Thyroid gland (tissue), 4 donors: ENCODE measurements at regions not wholly inside any gene's neighbourhood (a gene's known extent, or its start where the extent isn't known, plus 50 kb on each side); places are given as distances from the start of the nearest gene placed in this dataset.

ENCODE experiments used
- DNase-seq, 2 donors: peaks; one replicate each; pipeline ENCODE4 v3.0.0-alpha.2; 2019
- H3K27ac ChIP-seq, 3 donors: fragments of 200-600 bp; sonication (generic); 1 replicate in 2 of 3; 2 replicates in 1 of 3; pipeline ENCODE4 v1.5.1; 2016 to 2019; ENCODE audit warnings: mild to moderate bottlenecking in 1 of 3, moderate library complexity in 1 of 3
- H3K27me3 ChIP-seq: fragments of 200-600 bp; sonication (generic); one replicate; pipeline ENCODE4 v1.5.1; 2019
- H3K36me3 ChIP-seq, 2 donors: fragments of 200-600 bp; sonication (generic); one replicate each; pipeline ENCODE4 v1.5.1; 2016 to 2019
- H3K4me1 ChIP-seq, 2 donors: fragments of 200-600 bp; sonication (generic); one replicate each; pipeline ENCODE4 v1.5.1; 2017 to 2019
- H3K4me3 ChIP-seq, 3 donors: fragments of 200-600 bp; sonication (generic); replicated peaks in 1 of 3; 1 replicate in 2 of 3; 2 replicates in 1 of 3; pipeline ENCODE4 v1.5.1; 2016; ENCODE audit warnings: mild to moderate bottlenecking in 1 of 3
- H3K9me3 ChIP-seq: fragments of 200-600 bp; sonication (generic); one replicate; pipeline ENCODE4 v1.5.1; 2017
- POLR2A ChIP-seq, 2 donors: fragments of 450-650 bp; IDR thresholded peaks; one replicate each; pipeline ENCODE4 v1.6.1; 2017; ENCODE audit warnings: antibody characterized with exemption in 2 of 2, mild to moderate bottlenecking in 2 of 2, moderate library complexity in 1 of 2
- WGBS, 2 donors: methylation state at CpG; one replicate each; pipeline ENCODE4 v1.1.5; 2017; 5-methylcytosine and 5-hydroxymethylcytosine counted together
- intact Hi-C: fragments of 100-400 bp; cut with DNase I; formaldehyde crosslinking; loops from one replicate; pipeline ENCODE4 v1.15.1; 2023
- TF ChIP-seq, protein P1 (sequence below), 6 experiments: fragments of 200-600 bp in 3 of 6; fragments of 450-650 bp in 3 of 6; sonication (generic) in 3 of 6; IDR thresholded peaks; one replicate each; pipeline ENCODE4 v1.5.1; 2016 to 2019; ENCODE audit warnings: antibody characterized with exemption in 6 of 6, mild to moderate bottlenecking in 2 of 6, inconsistent platforms in 1 of 6, moderate library complexity in 1 of 6

DNA sequence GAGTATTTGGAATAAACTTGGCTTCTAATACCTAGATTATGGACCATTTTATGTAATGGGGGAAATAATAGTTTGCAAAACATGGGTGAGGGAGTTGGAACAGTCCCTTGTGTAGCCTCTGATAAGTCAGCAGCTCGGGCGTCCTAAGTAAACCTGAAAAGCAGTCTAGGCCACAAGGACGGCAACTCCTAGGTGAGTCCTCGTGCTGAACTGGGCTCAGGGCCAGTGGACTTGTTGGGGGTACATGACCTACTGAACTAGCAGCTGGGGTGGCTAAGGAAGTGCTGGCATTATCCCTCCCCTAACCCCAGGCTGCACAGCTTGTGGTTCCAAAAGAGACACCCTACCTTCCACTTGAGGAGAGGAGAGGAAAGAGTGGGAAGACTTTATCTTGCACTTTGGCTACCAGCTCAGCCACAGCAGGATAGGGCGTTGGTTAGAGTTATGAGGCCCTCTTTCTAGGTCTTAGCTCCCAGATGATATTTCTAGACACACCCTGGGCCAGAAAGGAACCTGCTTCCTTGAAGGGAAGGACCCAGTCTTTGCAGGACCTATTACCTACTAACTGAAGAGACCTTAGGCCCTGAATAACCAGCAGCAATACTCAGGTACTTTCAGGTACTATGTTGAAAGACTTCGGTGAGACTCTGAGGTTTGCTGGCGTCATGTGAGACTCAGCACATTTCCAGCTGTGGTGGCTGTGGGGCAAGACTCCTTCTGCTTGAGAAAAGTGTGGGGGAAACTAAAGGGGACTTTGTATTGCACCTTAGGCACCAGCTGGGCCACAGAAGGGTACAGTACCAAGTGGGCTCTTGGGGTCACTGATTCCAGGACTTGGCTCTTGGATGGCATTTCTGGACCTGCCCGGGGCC is 71.0 kb downstream of the AQP4 start:
- Histone ChIP-seq H3K36me3 (no peaks in the 10 kb centered on the region), H3K4me3 (no peak overlapping the region), H3K27ac (no peak overlapping the region), H3K4me1 (no peaks in the 10 kb centered on the region), H3K27me3 (no peaks in the 10 kb centered on the region), H3K9me3 (no peaks in the 10 kb centered on the region)
- DNase-seq: no peak
- TF ChIP-seq, protein P1, sequence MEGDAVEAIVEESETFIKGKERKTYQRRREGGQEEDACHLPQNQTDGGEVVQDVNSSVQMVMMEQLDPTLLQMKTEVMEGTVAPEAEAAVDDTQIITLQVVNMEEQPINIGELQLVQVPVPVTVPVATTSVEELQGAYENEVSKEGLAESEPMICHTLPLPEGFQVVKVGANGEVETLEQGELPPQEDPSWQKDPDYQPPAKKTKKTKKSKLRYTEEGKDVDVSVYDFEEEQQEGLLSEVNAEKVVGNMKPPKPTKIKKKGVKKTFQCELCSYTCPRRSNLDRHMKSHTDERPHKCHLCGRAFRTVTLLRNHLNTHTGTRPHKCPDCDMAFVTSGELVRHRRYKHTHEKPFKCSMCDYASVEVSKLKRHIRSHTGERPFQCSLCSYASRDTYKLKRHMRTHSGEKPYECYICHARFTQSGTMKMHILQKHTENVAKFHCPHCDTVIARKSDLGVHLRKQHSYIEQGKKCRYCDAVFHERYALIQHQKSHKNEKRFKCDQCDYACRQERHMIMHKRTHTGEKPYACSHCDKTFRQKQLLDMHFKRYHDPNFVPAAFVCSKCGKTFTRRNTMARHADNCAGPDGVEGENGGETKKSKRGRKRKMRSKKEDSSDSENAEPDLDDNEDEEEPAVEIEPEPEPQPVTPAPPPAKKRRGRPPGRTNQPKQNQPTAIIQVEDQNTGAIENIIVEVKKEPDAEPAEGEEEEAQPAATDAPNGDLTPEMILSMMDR (IDR thresholded peaks at IDR 0.05): no peak
- TF ChIP-seq POLR2A (IDR thresholded peaks at IDR 0.05): no peak
- intact Hi-C loops: no loop called here
- WGBS, 2 donors: 84 to 86% methylated on average over 8 of the region's 8 CpGs

DNA sequence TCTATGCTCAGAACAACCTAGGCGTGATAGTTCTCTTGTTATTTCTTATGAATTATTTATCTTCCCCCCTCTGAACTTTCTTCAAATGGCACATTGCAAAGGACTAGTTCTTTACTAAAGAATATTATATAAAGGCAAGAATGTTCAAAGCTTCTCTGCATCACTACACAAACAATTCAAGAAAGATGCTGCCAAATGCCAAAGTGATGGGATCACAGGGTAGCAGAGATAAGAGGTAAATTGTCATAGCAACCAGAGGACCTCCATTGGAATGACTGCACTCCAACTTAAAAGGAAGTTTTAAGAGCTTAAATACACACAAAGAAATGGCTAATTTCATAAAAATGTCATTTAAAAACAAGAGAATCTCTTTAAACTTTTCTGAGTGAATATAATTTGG is 72.8 kb downstream of the AQP4 start:
- no peaks in the 10 kb centered on the region for H3K36me3 ChIP-seq
- intact Hi-C loops: no loop called here
- no peak for TF ChIP-seq POLR2A (IDR thresholded peaks at IDR 0.05)
- TF ChIP-seq, protein P1 (IDR thresholded peaks at IDR 0.05): no peak
- no peak overlapping the region for H3K4me3 ChIP-seq
- H3K9me3 ChIP-seq: no peaks in the 10 kb centered on the region
- 89 to 100% methylated on average over 1 of the region's 1 CpG for WGBS, 2 donors
- no peak overlapping the region for H3K27ac ChIP-seq
- H3K27me3 ChIP-seq: no peaks in the 10 kb centered on the region
- H3K4me1 ChIP-seq: no peaks in the 10 kb centered on the region
- DNase-seq: no peak

DNA sequence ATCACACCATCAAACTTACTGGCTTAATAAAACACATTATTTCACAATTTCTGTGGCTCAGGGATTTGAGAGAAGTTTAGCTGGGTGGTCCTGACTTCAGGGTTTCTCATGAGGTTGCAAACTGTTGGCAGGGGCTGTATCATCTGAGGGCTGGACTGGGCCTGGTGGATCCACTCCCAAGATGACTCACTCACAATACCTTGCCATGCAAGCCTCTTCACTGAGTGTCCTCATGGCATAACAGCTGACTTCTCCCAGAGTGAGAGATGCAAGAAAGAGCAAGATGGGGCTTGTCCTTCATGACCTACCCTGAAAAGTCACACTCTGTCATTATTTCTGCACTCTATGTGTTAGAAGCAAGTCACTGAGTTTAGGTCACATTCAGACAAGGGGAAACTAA is 73.8 kb downstream of the AQP4 start:
- Histone ChIP-seq H3K9me3 (no peaks in the 10 kb centered on the region), H3K27me3 (no peaks in the 10 kb centered on the region), H3K4me3 (no peak overlapping the region), H3K4me1 (no peaks in the 10 kb centered on the region), H3K27ac (no peak overlapping the region), H3K36me3 (no peaks in the 10 kb centered on the region)
- no peak for DNase-seq
- intact Hi-C loops: no loop called here
- TF ChIP-seq, protein P1 (IDR thresholded peaks at IDR 0.05): no peak
- no peak for TF ChIP-seq POLR2A (IDR thresholded peaks at IDR 0.05)

DNA sequence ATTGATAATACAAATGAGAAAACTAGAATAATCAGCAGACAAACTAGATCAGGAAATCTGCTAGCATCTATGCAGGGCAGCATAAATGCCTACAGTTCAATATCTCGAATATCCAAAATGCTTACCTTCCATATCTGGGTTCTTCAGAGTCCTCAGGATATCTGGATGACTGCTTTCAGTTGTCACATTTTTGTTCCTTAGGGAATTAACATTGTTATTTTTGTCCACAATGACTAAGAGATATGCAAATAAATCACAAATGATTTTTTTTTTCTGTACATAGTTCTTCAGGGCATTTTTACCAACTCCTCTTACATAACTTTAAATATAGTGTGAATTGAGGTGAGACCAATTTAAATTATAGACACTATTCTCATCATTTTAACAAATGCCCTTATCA is 80.9 kb downstream of the AQP4 start:
- Histone ChIP-seq H3K4me3 (no peak overlapping the region), H3K27me3 (no peaks in the 10 kb centered on the region), H3K9me3 (no peaks in the 10 kb centered on the region), H3K27ac (no peak overlapping the region), H3K36me3 (no peaks in the 10 kb centered on the region), H3K4me1 (no peaks in the 10 kb centered on the region)
- WGBS, 2 donors: 78 to 90% methylated on average over 1 of the region's 1 CpG
- intact Hi-C loops: no loop called here
- no peak for DNase-seq
- TF ChIP-seq POLR2A (IDR thresholded peaks at IDR 0.05): no peak
- TF ChIP-seq, protein P1 (IDR thresholded peaks at IDR 0.05): no peak

DNA sequence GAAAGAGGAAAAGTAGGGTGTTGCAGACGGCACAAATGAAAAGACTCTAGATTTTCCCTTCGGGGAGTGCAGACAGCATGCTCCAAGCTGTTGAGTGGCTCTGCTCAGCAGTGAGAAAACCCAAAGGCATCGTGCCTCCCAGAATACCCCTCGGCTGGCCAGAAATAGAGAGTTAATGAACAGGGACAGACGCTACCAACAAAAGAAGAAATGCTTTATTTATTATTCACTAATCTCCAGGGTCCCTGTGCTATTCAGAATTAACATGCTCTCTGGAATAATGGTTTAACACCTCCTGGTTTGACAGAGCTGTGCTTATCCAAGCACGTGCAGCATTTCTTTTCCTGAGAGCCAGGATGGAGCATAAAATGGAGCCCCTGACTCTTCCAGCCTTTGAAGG is 82.3 kb downstream of the AQP4 start:
- Histone ChIP-seq H3K36me3 (no peaks in the 10 kb centered on the region), H3K4me3 (no peak overlapping the region), H3K27ac (no peak overlapping the region), H3K4me1 (no peaks in the 10 kb centered on the region), H3K9me3 (no peaks in the 10 kb centered on the region), H3K27me3 (no peaks in the 10 kb centered on the region)
- intact Hi-C loops: no loop called here
- no peak for DNase-seq
- TF ChIP-seq, protein P1 (IDR thresholded peaks at IDR 0.05): no peak
- TF ChIP-seq POLR2A (IDR thresholded peaks at IDR 0.05): no peak
- whole genome bisulfite sequencing, 2 donors: 71 to 77% methylated on average over 6 of the region's 6 CpGs
